ENCODE measurements at regions not wholly inside any gene's neighbourhood (a gene's known extent, or its start where the extent isn't known, plus 50 kb on each side); places are given as distances from the start of the nearest gene placed in this dataset.

- DNase-seq: no peak
- Histone ChIP-seq H3K27ac (no peak overlapping the region), H3K27me3 (no peaks in the 10 kb centered on the region), H3K9me3 (no peaks in the 10 kb centered on the region), H3K4me1 (ENCODE audit: insufficient read depth) (no peaks in the 10 kb centered on the region), H3K36me3 (no peaks in the 10 kb centered on the region), H3K4me3 (no peak overlapping the region)
- intact Hi-C loops (cut with DNase I): no loop called here
- TF ChIP-seq POLR2A (IDR thresholded peaks at IDR 0.05) (no peak), EP300 (IDR thresholded peaks at IDR 0.05) (no peak), CTCF (IDR thresholded peaks at IDR 0.05) (no peak)
- 65 to 71% (median 70%) methylated on average over 3 of the region's 3 CpGs for WGBS, 3 donors
These were observed 92.3 kb upstream of the ZC3H12C start for GRCh38 chr11:110000850-110001249.

- intact Hi-C loops (cut with DNase I): no loop called here
- DNase-seq: no peak
- WGBS, 3 donors: 88 to 93% (median 89%) methylated on average over 3 of the region's 3 CpGs
- Histone ChIP-seq H3K9me3 (no peaks in the 10 kb centered on the region), H3K27ac (no peak overlapping the region), H3K4me1 (ENCODE audit: insufficient read depth) (no peaks in the 10 kb centered on the region), H3K4me3 (no peak overlapping the region), H3K36me3 (no peaks in the 10 kb centered on the region), H3K27me3 (no peaks in the 10 kb centered on the region)
- TF ChIP-seq POLR2A (IDR thresholded peaks at IDR 0.05) (no peak), EP300 (IDR thresholded peaks at IDR 0.05) (no peak), CTCF (IDR thresholded peaks at IDR 0.05) (no peak)
These were observed 89.8 kb upstream of the ZC3H12C start for GRCh38 chr11:110003426-110003825.

- H3K9me3 ChIP-seq: no peaks in the 10 kb centered on the region
- TF ChIP-seq POLR2A (IDR thresholded peaks at IDR 0.05) (no peak), EP300 (IDR thresholded peaks at IDR 0.05) (no peak), CTCF (IDR thresholded peaks at IDR 0.05) (no peak)
- no peak overlapping the region for H3K27ac ChIP-seq
- H3K4me1 ChIP-seq (ENCODE audit: insufficient read depth): no peaks in the 10 kb centered on the region
- no peaks in the 10 kb centered on the region for H3K36me3 ChIP-seq
- H3K27me3 ChIP-seq: no peaks in the 10 kb centered on the region
- WGBS, 3 donors: 92 to 100% (median 100%) methylated on average over 1 of the region's 1 CpG
- intact Hi-C loops (cut with DNase I): no loop called here
- H3K4me3 ChIP-seq: no peak overlapping the region
- DNase-seq: no peak
These were observed 81.6 kb upstream of the ZC3H12C start for GRCh38 chr11:110011595-110011994.

GRCh38 chr11:110015695-110016094 is 77.5 kb upstream of the ZC3H12C start:
- intact Hi-C loops (cut with DNase I): no loop called here
- no peaks in the 10 kb centered on the region for H3K4me1 ChIP-seq (ENCODE audit: insufficient read depth)

More at GRCh38 chr11:110015695-110016094, 77.5 kb upstream of the ZC3H12C start:
- H3K36me3 ChIP-seq: no peaks in the 10 kb centered on the region
- no peaks in the 10 kb centered on the region for H3K27me3 ChIP-seq
- H3K9me3 ChIP-seq: no peaks in the 10 kb centered on the region
- DNase-seq: no peak
- H3K27ac ChIP-seq: no peak overlapping the region
- no peak overlapping the region for H3K4me3 ChIP-seq
- no peak for TF ChIP-seq CTCF (IDR thresholded peaks at IDR 0.05)
- TF ChIP-seq POLR2A (IDR thresholded peaks at IDR 0.05): no peak
- no peak for TF ChIP-seq EP300 (IDR thresholded peaks at IDR 0.05)

All from ovary (tissue), 7 donors.